Astrocyte of the spinal cord (primary cell): ENCODE measurements at regions not wholly inside any gene's neighbourhood (a gene's known extent, or its start where the extent isn't known, plus 50 kb on each side); places are given as distances from the start of the nearest gene placed in this dataset.

ENCODE experiments used
- DNase-seq: peaks from one replicate; pipeline ENCODE4 v3.0.0; 2011; ENCODE audit warnings: low read depth, low spot score
- H3K4me3 ChIP-seq: 2 replicates; pipeline ENCODE4 v1.5.1; 2011; ENCODE audit warnings: low read depth, mild to moderate bottlenecking, low read length, moderate library complexity
- in situ Hi-C: cut with HindIII; loops from 2 replicates; pipeline ENCODE4 v1.10.0; 2017; ENCODE audit warnings: low sequenced_read_pairs
- TF ChIP-seq, protein P1 (sequence below): IDR thresholded peaks from 2 replicates; pipeline ENCODE4 v1.5.1; 2012; ENCODE audit warnings: low read depth, mild to moderate bottlenecking, low read length, inconsistent platforms

DNA sequence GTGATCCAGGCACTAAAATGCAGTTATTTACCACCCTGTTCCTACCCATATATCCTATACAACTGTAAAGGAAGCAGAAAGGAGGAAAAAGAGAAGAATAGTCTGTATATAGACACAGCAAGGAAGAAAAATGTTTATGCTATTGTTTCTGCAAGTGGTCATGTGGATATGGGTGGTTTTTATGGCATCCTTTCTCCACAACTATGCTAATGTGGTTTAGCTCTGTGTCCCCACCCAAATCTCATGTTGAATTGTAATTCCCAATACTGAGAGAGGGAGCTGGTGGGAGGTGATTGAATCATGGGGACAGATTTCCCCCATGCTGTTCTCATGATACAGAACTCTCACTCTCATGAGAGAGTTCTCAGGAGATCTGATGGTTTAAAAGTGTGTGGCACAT lies 439.8 kb downstream of the ZSWIM6 start:
- TF ChIP-seq, protein P1, sequence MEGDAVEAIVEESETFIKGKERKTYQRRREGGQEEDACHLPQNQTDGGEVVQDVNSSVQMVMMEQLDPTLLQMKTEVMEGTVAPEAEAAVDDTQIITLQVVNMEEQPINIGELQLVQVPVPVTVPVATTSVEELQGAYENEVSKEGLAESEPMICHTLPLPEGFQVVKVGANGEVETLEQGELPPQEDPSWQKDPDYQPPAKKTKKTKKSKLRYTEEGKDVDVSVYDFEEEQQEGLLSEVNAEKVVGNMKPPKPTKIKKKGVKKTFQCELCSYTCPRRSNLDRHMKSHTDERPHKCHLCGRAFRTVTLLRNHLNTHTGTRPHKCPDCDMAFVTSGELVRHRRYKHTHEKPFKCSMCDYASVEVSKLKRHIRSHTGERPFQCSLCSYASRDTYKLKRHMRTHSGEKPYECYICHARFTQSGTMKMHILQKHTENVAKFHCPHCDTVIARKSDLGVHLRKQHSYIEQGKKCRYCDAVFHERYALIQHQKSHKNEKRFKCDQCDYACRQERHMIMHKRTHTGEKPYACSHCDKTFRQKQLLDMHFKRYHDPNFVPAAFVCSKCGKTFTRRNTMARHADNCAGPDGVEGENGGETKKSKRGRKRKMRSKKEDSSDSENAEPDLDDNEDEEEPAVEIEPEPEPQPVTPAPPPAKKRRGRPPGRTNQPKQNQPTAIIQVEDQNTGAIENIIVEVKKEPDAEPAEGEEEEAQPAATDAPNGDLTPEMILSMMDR = no peak
- DNase-seq = no peak
- H3K4me3 ChIP-seq = no peak overlapping the region
- in situ Hi-C loops = no loop called here

DNA sequence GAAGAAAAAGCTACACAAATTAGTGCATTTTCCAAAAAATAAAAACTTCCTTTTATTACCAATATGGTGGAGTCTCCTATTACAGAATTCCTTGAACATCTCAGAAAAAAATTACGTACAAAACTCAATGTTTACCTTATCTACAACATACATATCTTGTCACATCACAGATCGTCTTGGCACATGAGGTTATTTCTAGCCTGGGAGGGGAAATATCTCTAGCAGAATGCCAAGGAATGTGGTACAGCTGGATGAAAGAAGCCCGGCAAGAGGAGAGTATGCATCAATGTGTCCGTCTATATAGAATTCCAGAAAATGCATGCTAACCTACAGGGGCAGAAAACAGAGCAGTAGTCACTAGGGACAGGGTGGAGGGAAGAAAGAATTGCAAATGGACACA lies 443.8 kb downstream of the ZSWIM6 start:
- in situ Hi-C loops = no loop called here
- TF ChIP-seq, protein P1 = no peak
- no peak for DNase-seq
- no peak overlapping the region for H3K4me3 ChIP-seq

DNA sequence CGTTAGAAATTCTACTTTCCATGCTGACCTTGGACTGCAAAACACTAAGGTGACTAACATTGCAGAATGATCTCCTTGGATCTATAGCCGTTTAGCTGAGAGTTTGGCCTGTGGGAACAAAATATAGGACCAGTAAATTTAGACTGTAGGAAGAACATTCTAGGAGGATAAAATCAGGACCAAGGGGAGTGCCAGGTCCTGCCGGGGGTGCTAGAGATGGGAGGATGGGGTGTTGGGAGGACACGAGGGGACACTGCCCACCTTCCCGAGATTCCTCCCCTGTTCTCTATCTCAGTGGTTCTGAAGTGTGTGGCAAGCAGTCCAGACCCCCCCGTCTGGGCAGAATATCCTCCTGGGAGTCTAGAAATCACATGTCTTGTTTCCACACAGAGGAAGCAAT lies 445.2 kb downstream of the ZSWIM6 start:
- TF ChIP-seq, protein P1 = no peak

DNA sequence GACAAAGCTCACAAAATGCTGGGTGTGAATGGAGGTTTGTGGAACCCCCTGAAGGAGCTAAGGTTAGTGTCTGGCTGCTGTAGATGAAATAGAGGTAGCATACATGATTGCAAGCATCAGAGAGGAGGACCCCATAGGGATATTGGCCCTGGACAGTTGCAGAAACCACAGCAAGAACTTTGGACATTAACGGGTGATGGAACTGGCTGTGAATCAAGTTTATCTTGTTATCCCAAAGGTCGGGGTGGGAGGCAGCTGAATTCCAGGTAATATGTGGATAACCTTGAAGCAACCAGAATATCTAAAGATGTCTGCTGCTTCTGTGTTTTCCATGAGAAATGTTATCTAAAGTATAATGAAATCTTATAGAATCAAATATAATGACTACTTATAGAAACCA lies 447.7 kb downstream of the ZSWIM6 start:
- TF ChIP-seq, protein P1 = no peak
- no peak for DNase-seq
- in situ Hi-C loops = no loop called here
- H3K4me3 ChIP-seq = no peak overlapping the region

More for the DNA sequence above, 445.2 kb downstream of the ZSWIM6 start:
- H3K4me3 ChIP-seq = no peak overlapping the region
- in situ Hi-C loops = no loop called here
- DNase-seq = no peak

DNA sequence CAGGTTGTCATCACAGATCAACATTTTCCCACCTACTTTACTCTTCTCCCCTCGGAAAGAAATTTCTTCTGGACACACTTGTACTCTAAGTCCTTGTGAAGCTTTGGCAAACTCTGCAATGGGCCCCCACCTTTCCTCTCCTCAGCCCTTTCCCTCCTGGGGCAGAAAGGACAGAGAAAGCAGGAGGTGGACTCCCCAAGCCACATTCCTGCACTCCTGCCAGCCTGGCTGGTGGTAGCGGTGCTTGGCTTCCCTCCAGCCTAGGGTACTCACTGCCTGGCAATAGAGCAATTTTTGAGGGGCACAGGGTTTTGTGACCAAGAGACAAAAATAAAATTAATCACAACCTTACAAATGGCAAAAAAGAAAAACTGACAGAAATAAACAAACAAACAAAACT lies 451.4 kb downstream of the ZSWIM6 start:
- TF ChIP-seq, protein P1 = no peak
- DNase-seq = no peak
- H3K4me3 ChIP-seq = no peak overlapping the region
- in situ Hi-C loops = no loop called here

DNA sequence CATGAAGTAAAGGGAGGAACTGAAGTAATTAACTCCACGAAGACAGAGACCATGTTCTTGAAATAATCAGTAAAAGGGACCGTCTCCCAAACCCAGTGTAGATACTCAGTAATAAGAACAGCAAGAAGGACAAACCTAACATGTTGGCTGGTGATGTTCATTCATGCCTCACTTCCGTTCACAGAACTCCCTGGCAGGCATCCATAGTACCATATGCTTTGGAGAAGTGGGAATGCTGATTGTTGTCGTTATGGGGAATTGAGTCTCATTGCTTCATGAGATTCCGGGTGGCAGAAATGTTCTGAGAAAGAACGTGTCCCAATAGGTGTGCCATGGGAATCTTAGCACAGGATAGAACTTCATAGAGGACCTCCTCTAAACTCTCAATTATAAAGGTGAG lies 452.3 kb downstream of the ZSWIM6 start:
- no peak for DNase-seq
- TF ChIP-seq, protein P1 = no peak
- no peak overlapping the region for H3K4me3 ChIP-seq
- in situ Hi-C loops = no loop called here

DNA sequence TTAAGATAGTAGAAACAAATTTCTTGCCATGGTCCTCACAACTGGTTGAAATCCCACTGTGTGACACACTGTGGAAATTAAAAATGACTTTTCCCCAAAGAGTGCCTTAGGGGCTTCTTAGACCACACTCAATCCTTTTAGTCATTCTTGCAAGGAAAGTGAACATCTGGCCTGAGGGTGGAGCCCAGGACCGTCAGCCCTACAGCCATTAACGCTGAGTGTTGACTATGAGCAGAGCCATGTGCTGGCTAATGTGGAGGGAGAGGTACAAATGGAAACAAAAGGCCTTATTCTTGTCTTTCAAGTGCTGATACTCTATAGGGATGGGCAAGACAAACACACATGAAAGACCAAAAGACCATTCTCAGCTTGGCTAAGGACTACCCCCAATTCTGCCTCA lies 456.5 kb downstream of the ZSWIM6 start:
- TF ChIP-seq, protein P1 = no peak
- DNase-seq = no peak
- in situ Hi-C loops = no loop called here
- H3K4me3 ChIP-seq = no peak overlapping the region
